WTC11 (cell line): ENCODE measurements at regions not wholly inside any gene's neighbourhood (a gene's known extent, or its start where the extent isn't known, plus 50 kb on each side); places are given as distances from the start of the nearest gene placed in this dataset.

ENCODE experiments used
- ATAC-seq: fragments of 200-7000 bp; cut with Tn5 transposase; 2 replicates; pipeline ENCODE4 v1.10.0; 2021; ENCODE audit warnings: mild to moderate bottlenecking, moderate library complexity
- CTCF ChIA-PET: fragments of 300-600 bp; sonication (Branson Sonifier 250); formaldehyde crosslinking; loops from one replicate; lab custom pipeline; 2021; ENCODE audit warnings: antibody characterized with exemption; lab: Charles Lee
- POLR2A ChIA-PET: fragments of 350-600 bp; sonication (Branson Sonifier 250); formaldehyde crosslinking; loops from one replicate; lab custom pipeline; 2021; ENCODE audit warnings: antibody characterized with exemption; lab: Charles Lee
- DNase-seq: peaks from one replicate; pipeline ENCODE4 v3.0.0; 2021; ENCODE audit warnings: low spot score
- H3K27ac Mint-ChIP-seq: 2 replicates; pipeline ENCODE4 v1.8.0; 2021; ENCODE audit warnings: mixed read lengths
- H3K27me3 Mint-ChIP-seq: 2 replicates; pipeline ENCODE4 v1.8.0; 2021; ENCODE audit warnings: low read depth, mild to moderate bottlenecking, moderate library complexity, mixed read lengths
- H3K36me3 Mint-ChIP-seq: 2 replicates; pipeline ENCODE4 v1.8.0; 2021; ENCODE audit warnings: mixed read lengths
- H3K4me1 Mint-ChIP-seq: 2 replicates; pipeline ENCODE4 v1.8.0; 2022; ENCODE audit warnings: mixed read lengths
- H3K4me3 Mint-ChIP-seq: 2 replicates; pipeline ENCODE4 v1.8.0; 2021; ENCODE audit warnings: mild to moderate bottlenecking, moderate library complexity, mixed read lengths
- H3K9me3 Mint-ChIP-seq: 2 replicates; pipeline ENCODE4 v1.8.0; 2021; ENCODE audit warnings: mixed read lengths
- AR ChIP-seq: fragments of 250-450 bp; sonication (Bioruptor Pico); IDR thresholded peaks from 2 replicates; pipeline ENCODE4 v1.9.0; 2021; ENCODE audit warnings: mild to moderate bottlenecking
- ATF6 ChIP-seq: sonication (generic); formaldehyde crosslinking; IDR thresholded peaks from 2 replicates; pipeline ENCODE4 v1.8.1; 2023; ENCODE audit warnings: mild to moderate bottlenecking, missing genetic modification reagents
- CDX4 ChIP-seq: fragments of 250-450 bp; sonication (Bioruptor Pico); IDR thresholded peaks from 2 replicates; pipeline ENCODE4 v1.9.0; 2021; ENCODE audit warnings: moderate library complexity, mild to moderate bottlenecking, inconsistent platforms, borderline replicate concordance
- CTCF ChIP-seq: fragments of 200-600 bp; IDR thresholded peaks from 2 replicates; pipeline ENCODE4 v1.8.0; 2022; ENCODE audit warnings: antibody characterized with exemption
- ETV6 ChIP-seq: sonication (generic); formaldehyde crosslinking; IDR thresholded peaks from 2 replicates; pipeline ENCODE4 v1.8.1; 2022; ENCODE audit warnings: mild to moderate bottlenecking, missing genetic modification reagents
- HMGA2 ChIP-seq: fragments of 250-450 bp; sonication (Bioruptor Pico); IDR thresholded peaks from 2 replicates; pipeline ENCODE4 v1.4.0; 2021; ENCODE audit warnings: mild to moderate bottlenecking, moderate library complexity
- IRF2 ChIP-seq: sonication (generic); formaldehyde crosslinking; IDR thresholded peaks from 2 replicates; pipeline ENCODE4 v1.8.0; 2022; ENCODE audit warnings: low read depth, missing genetic modification reagents, borderline replicate concordance
- NFE2L1 ChIP-seq: sonication (generic); formaldehyde crosslinking; IDR thresholded peaks from 2 replicates; pipeline ENCODE4 v1.8.1; 2023; ENCODE audit warnings: missing genetic modification reagents
- NR3C1 ChIP-seq: sonication (generic); formaldehyde crosslinking; conservative IDR thresholded peaks from 2 replicates; pipeline ENCODE4 v1.8.1; 2023; ENCODE audit warnings: low read depth, mild to moderate bottlenecking, missing genetic modification reagents
- TEAD4 ChIP-seq: sonication (generic); formaldehyde crosslinking; IDR thresholded peaks from 2 replicates; pipeline ENCODE4 v1.8.0; 2022; ENCODE audit warnings: mild to moderate bottlenecking, missing genetic modification reagents
- ZNF416 ChIP-seq: fragments of 250-450 bp; sonication (Bioruptor Pico); IDR thresholded peaks from 2 replicates; pipeline ENCODE4 v1.9.0; 2021; ENCODE audit warnings: mild to moderate bottlenecking, inconsistent platforms
- ZNF423 ChIP-seq: fragments of 250-450 bp; sonication (Bioruptor Pico); IDR thresholded peaks from 2 replicates; pipeline ENCODE4 v2.1.2; 2022; ENCODE audit warnings: mild to moderate bottlenecking, moderate library complexity
- ZNF425 ChIP-seq: fragments of 250-450 bp; sonication (Bioruptor Pico); conservative IDR thresholded peaks from 2 replicates; pipeline ENCODE4 v1.9.0; 2021; ENCODE audit warnings: mild to moderate bottlenecking
- TF ChIP-seq, protein P1 (sequence below): sonication (generic); formaldehyde crosslinking; conservative IDR thresholded peaks from 2 replicates; pipeline ENCODE4 v1.8.1; 2022; ENCODE audit warnings: mild to moderate bottlenecking, missing genetic modification reagents
- TF ChIP-seq, protein P2 (sequence below): sonication (generic); formaldehyde crosslinking; IDR thresholded peaks from 2 replicates; pipeline ENCODE4 v1.8.0; 2023; ENCODE audit warnings: missing genetic modification reagents, mild to moderate bottlenecking, borderline replicate concordance
- TF ChIP-seq, protein P3 (sequence below): sonication (generic); formaldehyde crosslinking; IDR thresholded peaks from 2 replicates; pipeline ENCODE4 v1.8.1; 2022; ENCODE audit warnings: mild to moderate bottlenecking, missing genetic modification reagents, moderate library complexity, borderline replicate concordance

DNA sequence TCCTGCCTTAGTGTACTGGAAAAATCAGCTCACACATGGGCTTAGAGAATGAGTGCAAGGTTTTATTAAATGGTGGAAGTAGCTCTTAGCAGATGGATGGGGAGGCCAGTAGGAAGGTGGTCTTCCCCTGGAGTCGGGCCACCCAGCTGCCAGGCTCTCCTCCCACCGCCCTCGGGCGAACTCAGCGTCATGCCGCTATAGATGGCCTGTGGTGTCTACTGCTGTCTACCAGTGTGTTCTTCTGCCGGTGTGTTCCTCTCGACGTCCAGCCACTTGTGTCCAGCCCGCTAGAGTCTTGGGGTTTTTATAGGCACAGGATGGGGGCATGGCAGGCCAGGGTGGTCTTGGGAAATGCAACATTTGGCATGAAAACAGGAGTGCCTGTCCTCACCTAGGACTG, 198.7 kb upstream of the NDST3 start (continued):
- TF ChIP-seq, protein P1, sequence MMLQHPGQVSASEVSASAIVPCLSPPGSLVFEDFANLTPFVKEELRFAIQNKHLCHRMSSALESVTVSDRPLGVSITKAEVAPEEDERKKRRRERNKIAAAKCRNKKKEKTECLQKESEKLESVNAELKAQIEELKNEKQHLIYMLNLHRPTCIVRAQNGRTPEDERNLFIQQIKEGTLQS (CRISPR knock-in tag): no peak
- no peak for TF ChIP-seq ZNF416 (CRISPR knock-in tag)

GRCh38 chr4:117844594-117844993, 189.7 kb upstream of the NDST3 start:
- DNase-seq: no peak
- POLR2A ChIA-PET: no interaction called here
- H3K4me3 Mint-ChIP-seq: no peak overlapping the region

More at GRCh38 chr4:117844594-117844993, 189.7 kb upstream of the NDST3 start:
- ATAC-seq: no peak; the same call in 1 of the 2 replicates
- CTCF ChIA-PET: interaction anchor here (1.2 kb wide), 1 partner anchor 189 kb away, joined by 3 read pairs; no protein-coding TSS in a partner anchor
- H3K4me1 Mint-ChIP-seq: peaks cover 15% of the 10 kb centered on the region
- TF ChIP-seq NR3C1 (CRISPR knock-in tag) (no peak), ATF6 (CRISPR knock-in tag) (no peak), TEAD4 (CRISPR knock-in tag) (no peak), IRF2 (no peak), HMGA2 (CRISPR knock-in tag) (no peak), CDX4 (no peak), AR (CRISPR knock-in tag) (no peak), ZNF423 (no peak), CTCF (no peak), NFE2L1 (CRISPR knock-in tag) (no peak), ZNF425 (CRISPR knock-in tag) (no peak), ETV6 (CRISPR knock-in tag) (no peak)
- TF ChIP-seq, protein P2, sequence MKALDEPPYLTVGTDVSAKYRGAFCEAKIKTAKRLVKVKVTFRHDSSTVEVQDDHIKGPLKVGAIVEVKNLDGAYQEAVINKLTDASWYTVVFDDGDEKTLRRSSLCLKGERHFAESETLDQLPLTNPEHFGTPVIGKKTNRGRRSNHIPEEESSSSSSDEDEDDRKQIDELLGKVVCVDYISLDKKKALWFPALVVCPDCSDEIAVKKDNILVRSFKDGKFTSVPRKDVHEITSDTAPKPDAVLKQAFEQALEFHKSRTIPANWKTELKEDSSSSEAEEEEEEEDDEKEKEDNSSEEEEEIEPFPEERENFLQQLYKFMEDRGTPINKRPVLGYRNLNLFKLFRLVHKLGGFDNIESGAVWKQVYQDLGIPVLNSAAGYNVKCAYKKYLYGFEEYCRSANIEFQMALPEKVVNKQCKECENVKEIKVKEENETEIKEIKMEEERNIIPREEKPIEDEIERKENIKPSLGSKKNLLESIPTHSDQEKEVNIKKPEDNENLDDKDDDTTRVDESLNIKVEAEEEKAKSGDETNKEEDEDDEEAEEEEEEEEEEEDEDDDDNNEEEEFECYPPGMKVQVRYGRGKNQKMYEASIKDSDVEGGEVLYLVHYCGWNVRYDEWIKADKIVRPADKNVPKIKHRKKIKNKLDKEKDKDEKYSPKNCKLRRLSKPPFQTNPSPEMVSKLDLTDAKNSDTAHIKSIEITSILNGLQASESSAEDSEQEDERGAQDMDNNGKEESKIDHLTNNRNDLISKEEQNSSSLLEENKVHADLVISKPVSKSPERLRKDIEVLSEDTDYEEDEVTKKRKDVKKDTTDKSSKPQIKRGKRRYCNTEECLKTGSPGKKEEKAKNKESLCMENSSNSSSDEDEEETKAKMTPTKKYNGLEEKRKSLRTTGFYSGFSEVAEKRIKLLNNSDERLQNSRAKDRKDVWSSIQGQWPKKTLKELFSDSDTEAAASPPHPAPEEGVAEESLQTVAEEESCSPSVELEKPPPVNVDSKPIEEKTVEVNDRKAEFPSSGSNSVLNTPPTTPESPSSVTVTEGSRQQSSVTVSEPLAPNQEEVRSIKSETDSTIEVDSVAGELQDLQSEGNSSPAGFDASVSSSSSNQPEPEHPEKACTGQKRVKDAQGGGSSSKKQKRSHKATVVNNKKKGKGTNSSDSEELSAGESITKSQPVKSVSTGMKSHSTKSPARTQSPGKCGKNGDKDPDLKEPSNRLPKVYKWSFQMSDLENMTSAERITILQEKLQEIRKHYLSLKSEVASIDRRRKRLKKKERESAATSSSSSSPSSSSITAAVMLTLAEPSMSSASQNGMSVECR (CRISPR knock-in tag): no peak
- TF ChIP-seq, protein P3, sequence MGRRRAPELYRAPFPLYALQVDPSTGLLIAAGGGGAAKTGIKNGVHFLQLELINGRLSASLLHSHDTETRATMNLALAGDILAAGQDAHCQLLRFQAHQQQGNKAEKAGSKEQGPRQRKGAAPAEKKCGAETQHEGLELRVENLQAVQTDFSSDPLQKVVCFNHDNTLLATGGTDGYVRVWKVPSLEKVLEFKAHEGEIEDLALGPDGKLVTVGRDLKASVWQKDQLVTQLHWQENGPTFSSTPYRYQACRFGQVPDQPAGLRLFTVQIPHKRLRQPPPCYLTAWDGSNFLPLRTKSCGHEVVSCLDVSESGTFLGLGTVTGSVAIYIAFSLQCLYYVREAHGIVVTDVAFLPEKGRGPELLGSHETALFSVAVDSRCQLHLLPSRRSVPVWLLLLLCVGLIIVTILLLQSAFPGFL (CRISPR knock-in tag): no peak
- H3K9me3 Mint-ChIP-seq: no peaks in the 10 kb centered on the region; the same call in 1 of the 2 replicates
- H3K36me3 Mint-ChIP-seq: no peaks in the 10 kb centered on the region
- no peaks in the 10 kb centered on the region for H3K27me3 Mint-ChIP-seq
- H3K27ac Mint-ChIP-seq: no peak overlapping the region; the same call in 1 of the 2 replicates
